HepG2 (cell line): ENCODE measurements at regions not wholly inside any gene's neighbourhood (a gene's known extent, or its start where the extent isn't known, plus 50 kb on each side); places are given as distances from the start of the nearest gene placed in this dataset.

ENCODE experiments used
- ATAC-seq: fragments of 200-7000 bp; cut with Tn5 transposase; 3 replicates; pipeline ENCODE4 v1.9.1; 2020; ENCODE audit warnings: mild to moderate bottlenecking, moderate library complexity
- BruUV-seq: library from RNA; stranded (reverse); fragments of 400-500 nt; replicated peaks from 2 replicates; lab custom pipeline; 2021; lab: Mats Ljungman, UMichigan
- CTCF ChIA-PET: fragments of 300-600 bp; formaldehyde crosslinking; extraction: SDS; loops from one replicate; lab custom pipeline; 2021; ENCODE audit warnings: low total read pairs, inconsistent platforms, low intra/inter-chr PET ratio; lab: Yijun Ruan, JAX
- POLR2A ChIA-PET: fragments of 350-600 bp; sonication (Branson Sonifier 250); formaldehyde crosslinking; loops from one replicate; lab custom pipeline; 2020; ENCODE audit warnings: antibody characterized with exemption, inconsistent platforms; lab: Yijun Ruan, JAX
- DNase-seq: peaks from one replicate; pipeline ENCODE4 v3.0.0-alpha.2; 2015; ENCODE audit warnings: low spot score
- FAIRE-seq: peaks from 3 replicates; lab custom pipeline; 2011; peaks lifted over from hg19 to GRCh38; lab: Jason Lieb, UNC
- H2AFZ ChIP-seq: one replicate; pipeline ENCODE4 v1.6.1; 2011; ENCODE audit warnings: low read length, inconsistent platforms
- H3K27ac ChIP-seq: fragments of 300-600 bp; 3 replicates; pipeline ENCODE4 v1.8.0; 2011; ENCODE audit warnings: mixed run types, mild to moderate bottlenecking, mixed read lengths, low read length, inconsistent platforms; ENCODE audit not compliant: insufficient read depth; ENCODE audit errors: extremely low read length
- H3K27me3 ChIP-seq, 2 experiments: fragments of 200-600 bp in 1 of 2; 2 replicates in 1 of 2; 3 replicates in 1 of 2; pipeline versions ENCODE4 v1.6.0 to v1.8.0; 2011; ENCODE audit warnings: low read length in 2 of 2, mild to moderate bottlenecking in 2 of 2, moderate library complexity in 2 of 2, inconsistent platforms in 1 of 2; ENCODE audit not compliant: insufficient read depth in 2 of 2, control insufficient read depth in 1 of 2
- H3K36me3 ChIP-seq, 2 experiments: fragments of 200-600 bp in 1 of 2; replicated peaks in 1 of 2; 2 replicates in 1 of 2; 3 replicates in 1 of 2; pipeline versions ENCODE4 v1.5.1 to v1.8.0; 2011; ENCODE audit warnings: low read length in 2 of 2, inconsistent platforms in 1 of 2; ENCODE audit not compliant: insufficient read depth in 2 of 2, control insufficient read depth in 1 of 2
- H3K4me1 ChIP-seq: 2 replicates; pipeline ENCODE4 v1.5.1; 2012; ENCODE audit warnings: low read length, inconsistent platforms; ENCODE audit not compliant: insufficient read depth
- H3K4me2 ChIP-seq: 2 replicates; pipeline ENCODE4 v1.6.0; 2011; ENCODE audit warnings: low read depth, low read length, inconsistent platforms
- H3K4me3 ChIP-seq, 3 experiments: fragments of 200-600 bp in 1 of 3; sonication (generic), shearing (Covaris generic) in 1 of 3; replicated peaks in 1 of 3; 2 replicates each; pipeline ENCODE4 v1.5.1; 2011 to 2016; ENCODE audit warnings: low read length in 3 of 3, inconsistent platforms in 2 of 3, low read depth in 2 of 3, mild to moderate bottlenecking in 2 of 3, control low read depth in 1 of 3, mixed read lengths in 1 of 3; ENCODE audit not compliant: insufficient read depth in 1 of 3
- H3K79me2 ChIP-seq: one replicate; pipeline ENCODE4 v1.6.1; 2011; ENCODE audit warnings: low read length, inconsistent platforms; ENCODE audit not compliant: insufficient read depth
- H3K9ac ChIP-seq: 2 replicates; pipeline ENCODE4 v1.6.0; 2011; ENCODE audit warnings: mild to moderate bottlenecking, low read depth, low read length, inconsistent platforms; ENCODE audit not compliant: insufficient read depth
- H3K9me3 ChIP-seq: 2 replicates; pipeline ENCODE4 v1.5.1; 2012; ENCODE audit warnings: mild to moderate bottlenecking, low read length
- H4K20me1 ChIP-seq: 2 replicates; pipeline ENCODE4 v1.6.0; 2011; ENCODE audit warnings: inconsistent platforms, mild to moderate bottlenecking, low read length, moderate library complexity; ENCODE audit not compliant: insufficient read depth
- ATF1 ChIP-seq: IDR thresholded peaks from 2 replicates; pipeline ENCODE4 v1.6.1; 2016; ENCODE audit warnings: mild to moderate bottlenecking, control low read depth
- KAT2B ChIP-seq: fragments of 150-350 bp; IDR thresholded peaks from 2 replicates; pipeline ENCODE4 v1.6.1; 2014; ENCODE audit warnings: low read depth, low read length, borderline replicate concordance
- NFYB ChIP-seq: sonication (generic); formaldehyde crosslinking; IDR thresholded peaks from 2 replicates; pipeline ENCODE4 v1.4.0; 2020; ENCODE audit warnings: missing genetic modification reagents
- PHF21A ChIP-seq: sonication (generic); formaldehyde crosslinking; IDR thresholded peaks from 2 replicates; pipeline ENCODE4 v1.5.0; 2020; ENCODE audit warnings: mild to moderate bottlenecking, missing genetic modification reagents
- RFXANK ChIP-seq: IDR thresholded peaks from 2 replicates; pipeline ENCODE4 v1.6.1; 2016
- SRF ChIP-seq: IDR thresholded peaks from 2 replicates; pipeline ENCODE4 v1.6.1; 2011; ENCODE audit warnings: mild to moderate bottlenecking, low read depth, low read length, moderate library complexity
- ZNF746 ChIP-seq: sonication (generic); formaldehyde crosslinking; IDR thresholded peaks from 2 replicates; pipeline ENCODE4 v1.8.0; 2022; ENCODE audit warnings: mild to moderate bottlenecking, missing genetic modification reagents
- WGBS: methylation state at CpG from one replicate; pipeline ENCODE4 v1.1.6; 2017; ENCODE audit warnings: low lambda C conversion rate; 5-methylcytosine and 5-hydroxymethylcytosine counted together
- in situ Hi-C: cut with HindIII; loops from 2 replicates; pipeline ENCODE4 v1.10.0; 2017; ENCODE audit warnings: low pct_unique_long_range_greater_than_20kb; ENCODE audit not compliant: extremely low pct_ligation_motif_present
- intact Hi-C: fragments of 100-400 bp; cut with micrococcal nuclease; formaldehyde crosslinking; loops from one replicate; pipeline ENCODE4 v1.10.0; 2022; ENCODE audit not compliant: unreplicated experiment
- TF ChIP-seq, protein P1 (sequence below): sonication (generic); formaldehyde crosslinking; conservative IDR thresholded peaks from 2 replicates; pipeline ENCODE4 v1.8.0; 2022; ENCODE audit warnings: low read depth, missing genetic modification reagents
- TF ChIP-seq, protein P2 (sequence below): IDR thresholded peaks from 2 replicates; pipeline ENCODE4 v1.4.0; 2020; ENCODE audit warnings: mild to moderate bottlenecking, missing genetic modification reagents

DNA sequence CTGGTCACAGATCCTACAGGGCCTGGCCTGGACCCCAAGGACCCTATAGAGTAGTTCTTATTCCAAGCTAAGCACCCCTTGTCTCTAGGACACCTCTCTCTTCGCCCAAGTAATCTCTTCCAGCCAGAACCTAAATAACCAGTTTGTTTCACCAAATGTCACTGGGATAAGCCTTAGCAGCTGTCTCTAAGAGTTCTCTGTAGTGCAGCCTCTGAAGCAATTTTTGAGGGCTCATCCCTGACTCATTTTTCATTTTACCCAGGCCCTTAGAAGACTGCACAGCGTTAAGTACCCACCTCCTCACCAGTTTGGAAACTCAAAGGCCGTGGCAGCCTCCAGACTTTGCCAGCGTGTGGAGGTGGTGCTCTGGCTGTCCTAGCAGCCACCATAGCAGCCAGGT is 290.1 kb upstream of the SIX2 start (continued):
- TF ChIP-seq, protein P1, sequence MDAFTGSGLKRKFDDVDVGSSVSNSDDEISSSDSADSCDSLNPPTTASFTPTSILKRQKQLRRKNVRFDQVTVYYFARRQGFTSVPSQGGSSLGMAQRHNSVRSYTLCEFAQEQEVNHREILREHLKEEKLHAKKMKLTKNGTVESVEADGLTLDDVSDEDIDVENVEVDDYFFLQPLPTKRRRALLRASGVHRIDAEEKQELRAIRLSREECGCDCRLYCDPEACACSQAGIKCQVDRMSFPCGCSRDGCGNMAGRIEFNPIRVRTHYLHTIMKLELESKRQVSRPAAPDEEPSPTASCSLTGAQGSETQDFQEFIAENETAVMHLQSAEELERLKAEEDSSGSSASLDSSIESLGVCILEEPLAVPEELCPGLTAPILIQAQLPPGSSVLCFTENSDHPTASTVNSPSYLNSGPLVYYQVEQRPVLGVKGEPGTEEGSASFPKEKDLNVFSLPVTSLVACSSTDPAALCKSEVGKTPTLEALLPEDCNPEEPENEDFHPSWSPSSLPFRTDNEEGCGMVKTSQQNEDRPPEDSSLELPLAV: no peak
- TF ChIP-seq ATF1 (CRISPR knock-in tag) (no peak), PHF21A (CRISPR knock-in tag) (no peak), RFXANK (CRISPR knock-in tag) (no peak)

DNA sequence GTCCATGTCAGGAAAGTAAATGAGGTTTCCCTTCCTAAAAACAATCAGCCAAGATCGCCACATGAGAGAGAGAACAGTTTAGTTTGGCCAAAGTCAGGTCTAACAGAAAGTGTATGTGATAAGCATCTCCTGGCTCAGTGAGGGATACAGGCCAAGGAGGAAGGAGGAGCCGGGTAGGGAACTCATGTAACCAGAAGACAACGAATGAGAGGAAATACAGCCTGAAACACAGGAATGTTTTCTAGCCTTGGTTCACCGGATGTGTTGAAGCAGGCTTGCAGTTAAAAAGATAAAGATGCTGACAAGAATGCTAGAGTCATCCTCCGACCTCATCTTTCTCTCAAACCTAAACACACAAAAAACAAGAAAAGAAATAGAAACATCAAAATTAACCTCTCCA is 283.9 kb upstream of the SIX2 start:
- POLR2A ChIA-PET: no interaction called here
- no peaks in the 10 kb centered on the region for H3K79me2 ChIP-seq
- no peaks in the 10 kb centered on the region for H3K36me3 ChIP-seq
- TF ChIP-seq ZNF746 (CRISPR knock-in tag): no peak
- TF ChIP-seq, protein P2, sequence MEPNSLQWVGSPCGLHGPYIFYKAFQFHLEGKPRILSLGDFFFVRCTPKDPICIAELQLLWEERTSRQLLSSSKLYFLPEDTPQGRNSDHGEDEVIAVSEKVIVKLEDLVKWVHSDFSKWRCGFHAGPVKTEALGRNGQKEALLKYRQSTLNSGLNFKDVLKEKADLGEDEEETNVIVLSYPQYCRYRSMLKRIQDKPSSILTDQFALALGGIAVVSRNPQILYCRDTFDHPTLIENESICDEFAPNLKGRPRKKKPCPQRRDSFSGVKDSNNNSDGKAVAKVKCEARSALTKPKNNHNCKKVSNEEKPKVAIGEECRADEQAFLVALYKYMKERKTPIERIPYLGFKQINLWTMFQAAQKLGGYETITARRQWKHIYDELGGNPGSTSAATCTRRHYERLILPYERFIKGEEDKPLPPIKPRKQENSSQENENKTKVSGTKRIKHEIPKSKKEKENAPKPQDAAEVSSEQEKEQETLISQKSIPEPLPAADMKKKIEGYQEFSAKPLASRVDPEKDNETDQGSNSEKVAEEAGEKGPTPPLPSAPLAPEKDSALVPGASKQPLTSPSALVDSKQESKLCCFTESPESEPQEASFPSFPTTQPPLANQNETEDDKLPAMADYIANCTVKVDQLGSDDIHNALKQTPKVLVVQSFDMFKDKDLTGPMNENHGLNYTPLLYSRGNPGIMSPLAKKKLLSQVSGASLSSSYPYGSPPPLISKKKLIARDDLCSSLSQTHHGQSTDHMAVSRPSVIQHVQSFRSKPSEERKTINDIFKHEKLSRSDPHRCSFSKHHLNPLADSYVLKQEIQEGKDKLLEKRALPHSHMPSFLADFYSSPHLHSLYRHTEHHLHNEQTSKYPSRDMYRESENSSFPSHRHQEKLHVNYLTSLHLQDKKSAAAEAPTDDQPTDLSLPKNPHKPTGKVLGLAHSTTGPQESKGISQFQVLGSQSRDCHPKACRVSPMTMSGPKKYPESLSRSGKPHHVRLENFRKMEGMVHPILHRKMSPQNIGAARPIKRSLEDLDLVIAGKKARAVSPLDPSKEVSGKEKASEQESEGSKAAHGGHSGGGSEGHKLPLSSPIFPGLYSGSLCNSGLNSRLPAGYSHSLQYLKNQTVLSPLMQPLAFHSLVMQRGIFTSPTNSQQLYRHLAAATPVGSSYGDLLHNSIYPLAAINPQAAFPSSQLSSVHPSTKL: no peak
- TF ChIP-seq SRF: no peak
- no peak for TF ChIP-seq NFYB
- no peak for TF ChIP-seq KAT2B
- no peak overlapping the region for H3K27ac ChIP-seq
- H3K9me3 ChIP-seq: no peaks in the 10 kb centered on the region
- WGBS: 27% methylated on average over 5 of the region's 5 CpGs
- H3K4me3 ChIP-seq: no peak overlapping the region
- no peak overlapping the region for H2AFZ ChIP-seq
- H4K20me1 ChIP-seq: no peaks in the 10 kb centered on the region
- no peak for FAIRE-seq
- ATAC-seq: no peak
- intact Hi-C loops: no loop called here
- DNase-seq: no peak
- H3K27me3 ChIP-seq: peaks cover 1 to 43% of the 10 kb centered on the region in 2 experiments; a peak in 4 of 5 replicates
- H3K4me2 ChIP-seq: no peak overlapping the region
- CTCF ChIA-PET: no interaction called here
- in situ Hi-C loops: no loop called here
- no TSS peak for BruUV-seq
- H3K9ac ChIP-seq: no peak overlapping the region
- H3K4me1 ChIP-seq: no peaks in the 10 kb centered on the region
